SK-N-SH treated with all-trans-retinoic acid at 6 μM for 48 hours (cell line): ENCODE measurements at regions not wholly inside any gene's neighbourhood (a gene's known extent, or its start where the extent isn't known, plus 50 kb on each side); places are given as distances from the start of the nearest gene placed in this dataset.

Experiments
- TOX ChIP-seq: fragments of 250-450 bp; sonication (Bioruptor Pico); IDR thresholded peaks from 2 replicates; pipeline ENCODE4 v1.8.0; 2021; ENCODE audit warnings: mild to moderate bottlenecking, moderate library complexity, borderline replicate concordance
- ZNF70 ChIP-seq: fragments of 450-650 bp; formaldehyde crosslinking; IDR thresholded peaks from 2 replicates; pipeline ENCODE4 v1.5.0; 2020; ENCODE audit warnings: mild to moderate bottlenecking, moderate library complexity
- ZNF8 ChIP-seq: fragments of 450-650 bp; formaldehyde crosslinking; IDR thresholded peaks from 2 replicates; pipeline ENCODE4 v1.5.0; 2020; ENCODE audit warnings: mild to moderate bottlenecking, moderate library complexity
- TF ChIP-seq, protein P1 (sequence below): fragments of 250-450 bp; sonication (Bioruptor Pico); IDR thresholded peaks from 2 replicates; pipeline ENCODE4 v1.8.0; 2020; ENCODE audit warnings: mild to moderate bottlenecking, moderate library complexity, borderline replicate concordance

DNA sequence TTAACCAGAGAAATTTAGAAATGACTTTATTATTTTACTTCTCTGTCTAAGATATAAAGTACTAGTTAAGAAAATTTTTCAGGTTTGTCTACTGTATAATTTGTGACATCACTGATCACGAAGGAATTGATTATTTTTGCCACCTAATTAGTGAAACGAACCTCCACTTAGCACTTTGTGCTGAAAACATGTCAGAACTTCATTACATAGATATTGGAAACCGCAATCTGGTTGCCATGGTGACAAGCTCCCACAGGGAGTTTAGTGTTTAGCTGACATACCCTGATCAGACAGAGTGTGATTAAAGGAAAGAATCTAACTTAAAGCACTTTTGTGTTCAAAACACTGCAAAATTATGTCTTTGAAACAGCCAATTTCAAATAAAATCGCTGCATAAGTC is 668.4 kb upstream of the CCNG1 start:
- TF ChIP-seq ZNF70 (CRISPR knock-in tag) (no peak), ZNF8 (no peak), TOX (CRISPR knock-in tag) (no peak)
- TF ChIP-seq, protein P1, sequence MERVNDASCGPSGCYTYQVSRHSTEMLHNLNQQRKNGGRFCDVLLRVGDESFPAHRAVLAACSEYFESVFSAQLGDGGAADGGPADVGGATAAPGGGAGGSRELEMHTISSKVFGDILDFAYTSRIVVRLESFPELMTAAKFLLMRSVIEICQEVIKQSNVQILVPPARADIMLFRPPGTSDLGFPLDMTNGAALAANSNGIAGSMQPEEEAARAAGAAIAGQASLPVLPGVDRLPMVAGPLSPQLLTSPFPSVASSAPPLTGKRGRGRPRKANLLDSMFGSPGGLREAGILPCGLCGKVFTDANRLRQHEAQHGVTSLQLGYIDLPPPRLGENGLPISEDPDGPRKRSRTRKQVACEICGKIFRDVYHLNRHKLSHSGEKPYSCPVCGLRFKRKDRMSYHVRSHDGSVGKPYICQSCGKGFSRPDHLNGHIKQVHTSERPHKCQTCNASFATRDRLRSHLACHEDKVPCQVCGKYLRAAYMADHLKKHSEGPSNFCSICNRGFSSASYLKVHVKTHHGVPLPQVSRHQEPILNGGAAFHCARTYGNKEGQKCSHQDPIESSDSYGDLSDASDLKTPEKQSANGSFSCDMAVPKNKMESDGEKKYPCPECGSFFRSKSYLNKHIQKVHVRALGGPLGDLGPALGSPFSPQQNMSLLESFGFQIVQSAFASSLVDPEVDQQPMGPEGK, result no peak
